HS-5 (cell line): ENCODE measurements at regions not wholly inside any gene's neighbourhood (a gene's known extent, or its start where the extent isn't known, plus 50 kb on each side); places are given as distances from the start of the nearest gene placed in this dataset.
"Not testable (repeated sequence)": the region's sequence is repeated elsewhere in the genome, so short reads cannot be mapped to it uniquely, and the experiment has no call there.

Experiments
- DNase-seq: peaks from one replicate; pipeline ENCODE4 v3.0.0-alpha.2; 2012; ENCODE audit warnings: low read depth

- DNase-seq: no peak
Measured at GRCh38 chr5:56732121-56732520, 83.2 kb upstream of the MAP3K1 start.

GRCh38 chr5:56731473-56731872, 83.9 kb upstream of the MAP3K1 start:
- not testable (repeated sequence) for DNase-seq

GRCh38 chr5:56729488-56729887, 85.9 kb upstream of the MAP3K1 start:
- no peak for DNase-seq

- no peak for DNase-seq
Measured at GRCh38 chr5:56725711-56726411, 89.5 kb upstream of the MAP3K1 start.

GRCh38 chr5:56724857-56725256, 90.5 kb upstream of the MAP3K1 start:
- not testable (repeated sequence) for DNase-seq

- DNase-seq: no peak
Measured at GRCh38 chr5:56722317-56722716, 93.0 kb upstream of the MAP3K1 start.

GRCh38 chr5:56717253-56717987, 97.9 kb upstream of the MAP3K1 start:
- no peak for DNase-seq

- no peak for DNase-seq
Measured at GRCh38 chr5:56715986-56716385, 99.4 kb upstream of the MAP3K1 start.

GRCh38 chr5:56712895-56713591, 102.3 kb upstream of the MAP3K1 start:
- no peak for DNase-seq

GRCh38 chr5:56710826-56711590, 104.3 kb upstream of the MAP3K1 start:
- DNase-seq: peak; percentile 37

- DNase-seq: no peak
Measured at GRCh38 chr5:56706504-56706903, 108.8 kb upstream of the MAP3K1 start.

- DNase-seq: no peak
Measured at GRCh38 chr5:56705217-56705616, 110.1 kb upstream of the MAP3K1 start.

GRCh38 chr5:56703952-56704351, 111.4 kb upstream of the MAP3K1 start:
- no peak for DNase-seq

GRCh38 chr5:56700711-56701110, 114.6 kb upstream of the MAP3K1 start:
- DNase-seq: no peak

- DNase-seq: no peak
Measured at GRCh38 chr5:56699538-56699937, 115.8 kb upstream of the MAP3K1 start.

- no peak for DNase-seq
Measured at GRCh38 chr5:56698463-56699381, 116.6 kb upstream of the MAP3K1 start.

GRCh38 chr5:56696900-56697299, 118.4 kb upstream of the MAP3K1 start:
- DNase-seq: no peak

- DNase-seq: no peak
Measured at GRCh38 chr5:56693220-56693579, 122.1 kb upstream of the MAP3K1 start.

GRCh38 chr5:56692359-56693219, 122.8 kb upstream of the MAP3K1 start:
- DNase-seq: no peak

- DNase-seq: no peak
Measured at GRCh38 chr5:56688402-56688801, 126.9 kb upstream of the MAP3K1 start.
